GM19351 (cell line): ENCODE measurements at regions not wholly inside any gene's neighbourhood (a gene's known extent, or its start where the extent isn't known, plus 50 kb on each side); places are given as distances from the start of the nearest gene placed in this dataset.
"Not testable (repeated sequence)": the region's sequence is repeated elsewhere in the genome, so short reads cannot be mapped to it uniquely, and the experiment has no call there.

ENCODE experiments used
- ATAC-seq: cut with Tn5 transposase; IDR thresholded peaks from one replicate; pipeline ENCODE4 v1.9.1; 2021; ENCODE audit warnings: mild to moderate bottlenecking, moderate library complexity; ENCODE audit not compliant: unreplicated experiment

- ATAC-seq: no peak
Observed at GRCh38 chr21:15453261-15453660, 276.5 kb upstream of the USP25 start.

GRCh38 chr21:15453785-15454184 lies 276.0 kb upstream of the USP25 start:
- ATAC-seq: not testable (repeated sequence)

- not testable (repeated sequence) for ATAC-seq
Observed at GRCh38 chr21:15454931-15455330, 274.9 kb upstream of the USP25 start.

GRCh38 chr21:15455819-15456462 lies 273.8 kb upstream of the USP25 start:
- ATAC-seq: no peak

- no peak for ATAC-seq
Observed at GRCh38 chr21:15457965-15458364, 271.8 kb upstream of the USP25 start.

- no peak for ATAC-seq
Observed at GRCh38 chr21:15462092-15462491, 267.7 kb upstream of the USP25 start.

GRCh38 chr21:15466329-15466728 lies 263.5 kb upstream of the USP25 start:
- ATAC-seq: no peak

- no peak for ATAC-seq
Observed at GRCh38 chr21:15468368-15468767, 261.4 kb upstream of the USP25 start.

- no peak for ATAC-seq
Observed at GRCh38 chr21:15472108-15473040, 257.4 kb upstream of the USP25 start.

GRCh38 chr21:15477773-15478172 lies 252.0 kb upstream of the USP25 start:
- not testable (repeated sequence) for ATAC-seq

- no peak for ATAC-seq
Observed at GRCh38 chr21:15480160-15480559, 249.6 kb upstream of the USP25 start.

- peak; percentile 99 for ATAC-seq
Observed at GRCh38 chr21:15483138-15483780, 246.5 kb upstream of the USP25 start.

GRCh38 chr21:15486460-15487195 lies 243.2 kb upstream of the USP25 start:
- no peak for ATAC-seq

- ATAC-seq: no peak
Observed at GRCh38 chr21:15487196-15487550, 242.6 kb upstream of the USP25 start.

- ATAC-seq: no peak
Observed at GRCh38 chr21:15491100-15491499, 238.7 kb upstream of the USP25 start.

GRCh38 chr21:15493646-15494045 lies 236.1 kb upstream of the USP25 start:
- no peak for ATAC-seq

- ATAC-seq: no peak
Observed at GRCh38 chr21:15494481-15494880, 235.3 kb upstream of the USP25 start.

- ATAC-seq: no peak
Observed at GRCh38 chr21:15495965-15496364, 233.8 kb upstream of the USP25 start.

GRCh38 chr21:15496911-15497310 lies 232.9 kb upstream of the USP25 start:
- ATAC-seq: no peak

GRCh38 chr21:15498455-15498854 lies 231.3 kb upstream of the USP25 start:
- no peak for ATAC-seq

- no peak for ATAC-seq
Observed at GRCh38 chr21:15506086-15506485, 223.7 kb upstream of the USP25 start.
